ENCODE measurements at regions not wholly inside any gene's neighbourhood (a gene's known extent, or its start where the extent isn't known, plus 50 kb on each side); places are given as distances from the start of the nearest gene placed in this dataset.

- DNase-seq (ENCODE audit: low read depth) = no peak
- Histone ChIP-seq H3K36me3 (ENCODE audit: control insufficient read depth, insufficient read depth, low read length) (no peaks in the 10 kb centered on the region), H3K27me3 (ENCODE audit: control insufficient read depth, insufficient read depth, low read length) (no peaks in the 10 kb centered on the region), H3K4me3 (ENCODE audit: low read depth, low read length) (no peak overlapping the region)
- TF ChIP-seq, protein P1, sequence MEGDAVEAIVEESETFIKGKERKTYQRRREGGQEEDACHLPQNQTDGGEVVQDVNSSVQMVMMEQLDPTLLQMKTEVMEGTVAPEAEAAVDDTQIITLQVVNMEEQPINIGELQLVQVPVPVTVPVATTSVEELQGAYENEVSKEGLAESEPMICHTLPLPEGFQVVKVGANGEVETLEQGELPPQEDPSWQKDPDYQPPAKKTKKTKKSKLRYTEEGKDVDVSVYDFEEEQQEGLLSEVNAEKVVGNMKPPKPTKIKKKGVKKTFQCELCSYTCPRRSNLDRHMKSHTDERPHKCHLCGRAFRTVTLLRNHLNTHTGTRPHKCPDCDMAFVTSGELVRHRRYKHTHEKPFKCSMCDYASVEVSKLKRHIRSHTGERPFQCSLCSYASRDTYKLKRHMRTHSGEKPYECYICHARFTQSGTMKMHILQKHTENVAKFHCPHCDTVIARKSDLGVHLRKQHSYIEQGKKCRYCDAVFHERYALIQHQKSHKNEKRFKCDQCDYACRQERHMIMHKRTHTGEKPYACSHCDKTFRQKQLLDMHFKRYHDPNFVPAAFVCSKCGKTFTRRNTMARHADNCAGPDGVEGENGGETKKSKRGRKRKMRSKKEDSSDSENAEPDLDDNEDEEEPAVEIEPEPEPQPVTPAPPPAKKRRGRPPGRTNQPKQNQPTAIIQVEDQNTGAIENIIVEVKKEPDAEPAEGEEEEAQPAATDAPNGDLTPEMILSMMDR (IDR thresholded peaks at IDR 0.05; ENCODE audit: insufficient read depth, low read depth, low read length) = no peak
- CTCF ChIA-PET = interaction anchor here (1.3 kb wide), 1 partner anchor 13 kb away, joined by 3 read pairs; no protein-coding TSS in a partner anchor
- POLR2A ChIA-PET = no interaction called here
Observed at GRCh38 chr12:3938042-3938544, 64.9 kb upstream of the PARP11 start.

DNA sequence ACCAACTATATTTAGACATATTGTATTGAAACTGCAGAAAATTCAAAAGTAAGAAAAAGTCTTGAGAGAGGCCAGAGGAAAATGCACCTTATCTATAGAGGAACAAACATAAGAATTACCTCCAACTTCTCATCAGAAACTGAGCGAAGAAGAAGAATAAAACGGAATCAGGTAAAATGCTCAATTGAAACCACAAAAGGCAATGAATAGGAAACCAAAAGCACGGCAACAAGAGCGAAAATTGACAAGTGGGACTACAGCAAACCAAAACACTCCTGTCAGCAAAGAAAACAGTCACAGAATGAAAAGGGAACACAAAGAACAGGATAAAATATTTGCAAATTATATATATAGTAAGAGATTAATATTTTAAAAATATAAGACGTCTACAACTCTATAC lies 61.9 kb upstream of the PARP11 start:
- POLR2A ChIA-PET = no interaction called here
- TF ChIP-seq, protein P1 (IDR thresholded peaks at IDR 0.05; ENCODE audit: insufficient read depth, low read depth, low read length) = no peak
- CTCF ChIA-PET = no interaction called here

GRCh38 chr12:3933819-3934192 lies 60.6 kb upstream of the PARP11 start:
- ChIA-PET CTCF (interaction anchor here (1.1 to 1.3 kb wide), 2 partner anchors 18 to 105 kb away, joined by 3 to 4 read pairs; no protein-coding TSS in a partner anchor), POLR2A (no interaction called here)
- no peak for DNase-seq (ENCODE audit: low read depth)
- Histone ChIP-seq H3K36me3 (ENCODE audit: control insufficient read depth, insufficient read depth, low read length) (no peaks in the 10 kb centered on the region), H3K27me3 (ENCODE audit: control insufficient read depth, insufficient read depth, low read length) (no peaks in the 10 kb centered on the region), H3K4me3 (ENCODE audit: low read depth, low read length) (no peak overlapping the region)
- TF ChIP-seq, protein P1 (IDR thresholded peaks at IDR 0.05; ENCODE audit: insufficient read depth, low read depth, low read length) = no peak

More for the DNA sequence above, 61.9 kb upstream of the PARP11 start:
- Histone ChIP-seq H3K27me3 (ENCODE audit: control insufficient read depth, insufficient read depth, low read length) (no peaks in the 10 kb centered on the region), H3K4me3 (ENCODE audit: low read depth, low read length) (no peak overlapping the region), H3K36me3 (ENCODE audit: control insufficient read depth, insufficient read depth, low read length) (no peaks in the 10 kb centered on the region)
- no peak for DNase-seq (ENCODE audit: low read depth)

- H3K36me3 ChIP-seq (ENCODE audit: control insufficient read depth, insufficient read depth, low read length) = no peaks in the 10 kb centered on the region
Observed at GRCh38 chr12:3933074-3933818, 60.0 kb upstream of the PARP11 start.

DNA sequence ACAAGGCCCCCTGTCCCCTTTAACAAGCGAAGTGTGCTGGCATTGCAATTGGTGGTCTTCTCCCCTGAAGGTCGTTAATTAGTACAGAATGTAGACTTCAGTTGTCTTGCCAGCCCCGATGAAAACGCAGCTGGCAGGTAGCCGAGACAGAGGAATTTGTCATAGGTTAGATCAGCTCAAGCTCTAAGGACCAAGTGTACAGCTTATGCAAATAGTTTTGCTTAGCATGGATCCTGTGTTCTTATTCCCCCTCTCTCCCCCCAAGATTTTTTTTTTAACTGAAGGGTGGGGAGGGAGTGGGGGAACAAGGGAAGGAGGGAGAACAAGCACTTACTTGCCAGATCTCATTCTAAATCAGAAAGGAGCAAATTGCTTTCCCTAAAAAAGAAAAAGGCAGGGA lies 58.6 kb upstream of the PARP11 start:
- DNase-seq (ENCODE audit: low read depth) = no peak
- TF ChIP-seq, protein P1 (IDR thresholded peaks at IDR 0.05; ENCODE audit: insufficient read depth, low read depth, low read length) = no peak
- CTCF ChIA-PET = interaction anchor here (1.0 kb wide), 1 partner anchor 24 kb away, joined by 4 read pairs; no protein-coding TSS in a partner anchor
- Histone ChIP-seq H3K4me3 (ENCODE audit: low read depth, low read length) (no peak overlapping the region), H3K36me3 (ENCODE audit: control insufficient read depth, insufficient read depth, low read length) (no peaks in the 10 kb centered on the region), H3K27me3 (ENCODE audit: control insufficient read depth, insufficient read depth, low read length) (no peaks in the 10 kb centered on the region)
- POLR2A ChIA-PET = no interaction called here

More at GRCh38 chr12:3933074-3933818, 60.0 kb upstream of the PARP11 start:
- no peak for DNase-seq (ENCODE audit: low read depth)
- ChIA-PET POLR2A (no interaction called here), CTCF (interaction anchor here (1.0 to 1.3 kb wide), 3 partner anchors 18 to 105 kb away, joined by 3 to 4 read pairs (median 4); no protein-coding TSS in a partner anchor)
- H3K27me3 ChIP-seq (ENCODE audit: control insufficient read depth, insufficient read depth, low read length) = no peaks in the 10 kb centered on the region
- H3K4me3 ChIP-seq (ENCODE audit: low read depth, low read length) = no peak overlapping the region
- TF ChIP-seq, protein P1 (IDR thresholded peaks at IDR 0.05; ENCODE audit: insufficient read depth, low read depth, low read length) = no peak
